ENCODE measurements at regions not wholly inside any gene's neighbourhood (a gene's known extent, or its start where the extent isn't known, plus 50 kb on each side); places are given as distances from the start of the nearest gene placed in this dataset.

DNA sequence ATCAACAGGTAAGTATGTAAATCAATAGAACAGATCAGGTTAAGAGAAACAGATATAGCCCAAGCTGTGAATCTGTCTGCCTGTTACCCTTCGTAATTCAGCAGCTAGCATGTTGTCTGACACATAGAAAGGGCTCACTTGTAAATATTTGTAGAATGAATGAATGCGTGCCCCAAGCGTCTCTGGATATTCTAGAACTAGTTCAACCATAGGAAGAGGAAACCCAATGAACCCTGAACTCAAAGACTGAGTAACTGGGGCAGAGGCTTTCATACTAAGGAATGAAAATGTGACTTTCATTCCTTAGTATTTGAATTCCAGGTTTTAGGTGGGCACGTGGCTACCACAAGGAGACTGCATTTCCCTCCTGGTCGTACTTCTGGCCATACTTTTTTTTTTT is 60.1 kb upstream of the SMYD2 start:
- TF ChIP-seq, protein P1, sequence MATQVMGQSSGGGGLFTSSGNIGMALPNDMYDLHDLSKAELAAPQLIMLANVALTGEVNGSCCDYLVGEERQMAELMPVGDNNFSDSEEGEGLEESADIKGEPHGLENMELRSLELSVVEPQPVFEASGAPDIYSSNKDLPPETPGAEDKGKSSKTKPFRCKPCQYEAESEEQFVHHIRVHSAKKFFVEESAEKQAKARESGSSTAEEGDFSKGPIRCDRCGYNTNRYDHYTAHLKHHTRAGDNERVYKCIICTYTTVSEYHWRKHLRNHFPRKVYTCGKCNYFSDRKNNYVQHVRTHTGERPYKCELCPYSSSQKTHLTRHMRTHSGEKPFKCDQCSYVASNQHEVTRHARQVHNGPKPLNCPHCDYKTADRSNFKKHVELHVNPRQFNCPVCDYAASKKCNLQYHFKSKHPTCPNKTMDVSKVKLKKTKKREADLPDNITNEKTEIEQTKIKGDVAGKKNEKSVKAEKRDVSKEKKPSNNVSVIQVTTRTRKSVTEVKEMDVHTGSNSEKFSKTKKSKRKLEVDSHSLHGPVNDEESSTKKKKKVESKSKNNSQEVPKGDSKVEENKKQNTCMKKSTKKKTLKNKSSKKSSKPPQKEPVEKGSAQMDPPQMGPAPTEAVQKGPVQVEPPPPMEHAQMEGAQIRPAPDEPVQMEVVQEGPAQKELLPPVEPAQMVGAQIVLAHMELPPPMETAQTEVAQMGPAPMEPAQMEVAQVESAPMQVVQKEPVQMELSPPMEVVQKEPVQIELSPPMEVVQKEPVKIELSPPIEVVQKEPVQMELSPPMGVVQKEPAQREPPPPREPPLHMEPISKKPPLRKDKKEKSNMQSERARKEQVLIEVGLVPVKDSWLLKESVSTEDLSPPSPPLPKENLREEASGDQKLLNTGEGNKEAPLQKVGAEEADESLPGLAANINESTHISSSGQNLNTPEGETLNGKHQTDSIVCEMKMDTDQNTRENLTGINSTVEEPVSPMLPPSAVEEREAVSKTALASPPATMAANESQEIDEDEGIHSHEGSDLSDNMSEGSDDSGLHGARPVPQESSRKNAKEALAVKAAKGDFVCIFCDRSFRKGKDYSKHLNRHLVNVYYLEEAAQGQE (IDR thresholded peaks at IDR 0.05; ENCODE audit: low read depth) = no peak
- TF ChIP-seq ZBTB7A (IDR thresholded peaks at IDR 0.05; ENCODE audit: low read depth) (no peak), NFIC (IDR thresholded peaks at IDR 0.05) (no peak), RAD21 (IDR thresholded peaks at IDR 0.05; ENCODE audit: low read depth) (no peak), MAX (IDR thresholded peaks at IDR 0.05) (no peak), TCF12 (IDR thresholded peaks at IDR 0.05; ENCODE audit: low read depth) (no peak), FOXM1 (IDR thresholded peaks at IDR 0.05; ENCODE audit: borderline replicate concordance, low read depth) (no peak), EGR1 (IDR thresholded peaks at IDR 0.05) (no peak), YY1 (IDR thresholded peaks at IDR 0.05; ENCODE audit: low read depth) (no peak), CREB1 (IDR thresholded peaks at IDR 0.05; ENCODE audit: low read depth) (no peak), TAF1 (IDR thresholded peaks at IDR 0.05; ENCODE audit: low read depth) (no peak), CEBPB (IDR thresholded peaks at IDR 0.05) (no peak), TEAD4 (IDR thresholded peaks at IDR 0.05) (no peak), EP300 (IDR thresholded peaks at IDR 0.05; ENCODE audit: borderline replicate concordance) (no peak)
- TF ChIP-seq, protein P2, sequence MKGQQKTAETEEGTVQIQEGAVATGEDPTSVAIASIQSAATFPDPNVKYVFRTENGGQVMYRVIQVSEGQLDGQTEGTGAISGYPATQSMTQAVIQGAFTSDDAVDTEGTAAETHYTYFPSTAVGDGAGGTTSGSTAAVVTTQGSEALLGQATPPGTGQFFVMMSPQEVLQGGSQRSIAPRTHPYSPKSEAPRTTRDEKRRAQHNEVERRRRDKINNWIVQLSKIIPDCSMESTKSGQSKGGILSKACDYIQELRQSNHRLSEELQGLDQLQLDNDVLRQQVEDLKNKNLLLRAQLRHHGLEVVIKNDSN (IDR thresholded peaks at IDR 0.05) = no peak

- TF ChIP-seq, protein P1 (IDR thresholded peaks at IDR 0.05; ENCODE audit: low read depth) = no peak
- no peak for TF ChIP-seq YY1 (IDR thresholded peaks at IDR 0.05; ENCODE audit: low read depth)
- TF ChIP-seq EP300 (IDR thresholded peaks at IDR 0.05; ENCODE audit: borderline replicate concordance) = no peak
- TF ChIP-seq TAF1 (IDR thresholded peaks at IDR 0.05; ENCODE audit: low read depth) = no peak
- TF ChIP-seq TEAD4 (IDR thresholded peaks at IDR 0.05) = no peak
- TF ChIP-seq, protein P2 (IDR thresholded peaks at IDR 0.05) = no peak
- TF ChIP-seq TCF12 (IDR thresholded peaks at IDR 0.05; ENCODE audit: low read depth) = no peak
- no peak for TF ChIP-seq RAD21 (IDR thresholded peaks at IDR 0.05; ENCODE audit: low read depth)
- TF ChIP-seq NFIC (IDR thresholded peaks at IDR 0.05) = no peak
- TF ChIP-seq EGR1 (IDR thresholded peaks at IDR 0.05) = no peak
- TF ChIP-seq MAX (IDR thresholded peaks at IDR 0.05) = no peak
These were observed 56.2 kb upstream of the SMYD2 start for GRCh38 chr1:214224611-214225354.

GRCh38 chr1:214228976-214229375 is 52.0 kb upstream of the SMYD2 start:
- TF ChIP-seq TCF12 (IDR thresholded peaks at IDR 0.05; ENCODE audit: low read depth) (no peak), CREB1 (IDR thresholded peaks at IDR 0.05; ENCODE audit: low read depth) (no peak), NFIC (IDR thresholded peaks at IDR 0.05) (no peak), RAD21 (IDR thresholded peaks at IDR 0.05; ENCODE audit: low read depth) (no peak), EP300 (IDR thresholded peaks at IDR 0.05; ENCODE audit: borderline replicate concordance) (no peak), ZBTB7A (IDR thresholded peaks at IDR 0.05; ENCODE audit: low read depth) (no peak)
- TF ChIP-seq, protein P2 (IDR thresholded peaks at IDR 0.05) = no peak

GRCh38 chr1:214229736-214230135 is 51.2 kb upstream of the SMYD2 start:
- TF ChIP-seq, protein P2 (IDR thresholded peaks at IDR 0.05) = no peak
- TF ChIP-seq ZBTB7A (IDR thresholded peaks at IDR 0.05; ENCODE audit: low read depth) = no peak
- no peak for TF ChIP-seq YY1 (IDR thresholded peaks at IDR 0.05; ENCODE audit: low read depth)
- TF ChIP-seq TEAD4 (IDR thresholded peaks at IDR 0.05) = no peak
- no peak for TF ChIP-seq RAD21 (IDR thresholded peaks at IDR 0.05; ENCODE audit: low read depth)
- TF ChIP-seq CREB1 (IDR thresholded peaks at IDR 0.05; ENCODE audit: low read depth) = no peak
